LHCN-M2 (cell line): ENCODE measurements at regions not wholly inside any gene's neighbourhood (a gene's known extent, or its start where the extent isn't known, plus 50 kb on each side); places are given as distances from the start of the nearest gene placed in this dataset.
A peak's percentile ranks its signal among the peaks of the same experiment; 100 is the strongest.

Experiments used
- DNase-seq: peaks from one replicate; pipeline ENCODE4 v3.0.0-alpha.2; 2012; ENCODE audit warnings: low read depth

GRCh38 chr2:19504400-19505198 lies 146.2 kb upstream of the OSR1 start:
- DNase-seq: no peak

GRCh38 chr2:19503915-19504314 lies 145.5 kb upstream of the OSR1 start:
- DNase-seq: no peak

GRCh38 chr2:19503406-19503805 lies 145.0 kb upstream of the OSR1 start:
- no peak for DNase-seq

- DNase-seq: no peak
These were observed 141.7 kb upstream of the OSR1 start for GRCh38 chr2:19500126-19500525.

GRCh38 chr2:19496646-19497045 lies 138.2 kb upstream of the OSR1 start:
- no peak for DNase-seq

GRCh38 chr2:19494241-19494640 lies 135.8 kb upstream of the OSR1 start:
- no peak for DNase-seq

- DNase-seq: no peak
These were observed 133.4 kb upstream of the OSR1 start for GRCh38 chr2:19491796-19492195.

- DNase-seq: no peak
These were observed 132.5 kb upstream of the OSR1 start for GRCh38 chr2:19490846-19491435.

GRCh38 chr2:19488009-19488691 lies 129.7 kb upstream of the OSR1 start:
- DNase-seq: peak; percentile 79

GRCh38 chr2:19484736-19485135 lies 126.3 kb upstream of the OSR1 start:
- DNase-seq: no peak

- no peak for DNase-seq
These were observed 122.2 kb upstream of the OSR1 start for GRCh38 chr2:19480673-19481072.

- DNase-seq: no peak
These were observed 121.2 kb upstream of the OSR1 start for GRCh38 chr2:19479666-19480065.

- DNase-seq: peak; percentile 35
These were observed 120.0 kb upstream of the OSR1 start for GRCh38 chr2:19478409-19478808.

- no peak for DNase-seq
These were observed 117.9 kb upstream of the OSR1 start for GRCh38 chr2:19476327-19476726.

- DNase-seq: peak; percentile 12
These were observed 115.7 kb upstream of the OSR1 start for GRCh38 chr2:19474128-19474527.

GRCh38 chr2:19473350-19473749 lies 114.9 kb upstream of the OSR1 start:
- no peak for DNase-seq

- no peak for DNase-seq
These were observed 114.1 kb upstream of the OSR1 start for GRCh38 chr2:19472391-19472978.

GRCh38 chr2:19471491-19471890 lies 113.1 kb upstream of the OSR1 start:
- DNase-seq: no peak

- no peak for DNase-seq
These were observed 107.6 kb upstream of the OSR1 start for GRCh38 chr2:19465978-19466377.

GRCh38 chr2:19462256-19462645 lies 103.8 kb upstream of the OSR1 start:
- DNase-seq: no peak

GRCh38 chr2:19461504-19462255 lies 103.3 kb upstream of the OSR1 start:
- no peak for DNase-seq

GRCh38 chr2:19460761-19461160 lies 102.3 kb upstream of the OSR1 start:
- DNase-seq: no peak
